WERI-Rb-1 (cell line): ENCODE measurements at regions not wholly inside any gene's neighbourhood (a gene's known extent, or its start where the extent isn't known, plus 50 kb on each side); places are given as distances from the start of the nearest gene placed in this dataset.

ENCODE experiments used
- DNase-seq: peaks from one replicate; pipeline ENCODE4 v3.0.0-alpha.2; 2020
- H3K27ac ChIP-seq: fragments of 250-450 bp; sonication (Bioruptor Pico); 2 replicates; pipeline ENCODE4 v1.5.1; 2020; ENCODE audit warnings: mild to moderate bottlenecking, moderate library complexity
- H3K27me3 ChIP-seq: fragments of 250-450 bp; sonication (Bioruptor Pico); 2 replicates; pipeline ENCODE4 v1.5.1; 2021; ENCODE audit warnings: mild to moderate bottlenecking, low read depth, moderate library complexity; ENCODE audit not compliant: insufficient read depth, severe bottlenecking
- H3K36me3 ChIP-seq: fragments of 250-450 bp; sonication (Bioruptor Pico); 2 replicates; pipeline ENCODE4 v1.5.1; 2020; ENCODE audit warnings: mild to moderate bottlenecking, moderate library complexity
- H3K4me3 ChIP-seq: 2 replicates; pipeline ENCODE4 v1.5.1; 2011; ENCODE audit warnings: low read depth, mild to moderate bottlenecking, control low read depth, low read length
- H3K9me3 ChIP-seq: fragments of 250-450 bp; sonication (Bioruptor Pico); 2 replicates; pipeline ENCODE4 v1.5.1; 2021; ENCODE audit warnings: mild to moderate bottlenecking, moderate library complexity; ENCODE audit not compliant: severe bottlenecking
- TF ChIP-seq, protein P1 (sequence below): IDR thresholded peaks from 2 replicates; pipeline ENCODE4 v1.5.1; 2011; ENCODE audit warnings: low read depth, mild to moderate bottlenecking, control low read depth, inconsistent platforms, low read length

DNA sequence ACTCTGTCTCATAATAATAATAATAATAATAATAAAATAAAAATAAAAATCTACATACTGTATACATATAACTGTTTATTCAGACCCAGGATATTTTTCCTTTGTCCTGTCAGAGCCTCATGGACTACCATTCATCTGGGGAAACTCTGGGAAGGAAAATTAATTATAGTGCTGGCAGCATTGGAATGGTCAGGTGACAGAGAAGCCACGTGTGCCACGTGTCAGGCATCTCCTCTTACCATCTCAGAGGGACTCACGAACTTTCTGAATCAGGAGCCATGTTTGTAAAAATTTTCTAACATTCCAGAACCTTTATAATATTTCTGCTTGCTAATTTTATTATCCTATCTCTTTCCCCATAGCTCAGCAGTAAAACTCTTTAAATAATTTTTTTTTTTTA is 97.8 kb upstream of the HNRNPU start:
- Histone ChIP-seq H3K36me3 (no peaks in the 10 kb centered on the region), H3K27ac (no peak overlapping the region), H3K9me3 (no peaks in the 10 kb centered on the region), H3K4me3 (no peak overlapping the region), H3K27me3 (no peaks in the 10 kb centered on the region)
- DNase-seq, result no peak
- TF ChIP-seq, protein P1, sequence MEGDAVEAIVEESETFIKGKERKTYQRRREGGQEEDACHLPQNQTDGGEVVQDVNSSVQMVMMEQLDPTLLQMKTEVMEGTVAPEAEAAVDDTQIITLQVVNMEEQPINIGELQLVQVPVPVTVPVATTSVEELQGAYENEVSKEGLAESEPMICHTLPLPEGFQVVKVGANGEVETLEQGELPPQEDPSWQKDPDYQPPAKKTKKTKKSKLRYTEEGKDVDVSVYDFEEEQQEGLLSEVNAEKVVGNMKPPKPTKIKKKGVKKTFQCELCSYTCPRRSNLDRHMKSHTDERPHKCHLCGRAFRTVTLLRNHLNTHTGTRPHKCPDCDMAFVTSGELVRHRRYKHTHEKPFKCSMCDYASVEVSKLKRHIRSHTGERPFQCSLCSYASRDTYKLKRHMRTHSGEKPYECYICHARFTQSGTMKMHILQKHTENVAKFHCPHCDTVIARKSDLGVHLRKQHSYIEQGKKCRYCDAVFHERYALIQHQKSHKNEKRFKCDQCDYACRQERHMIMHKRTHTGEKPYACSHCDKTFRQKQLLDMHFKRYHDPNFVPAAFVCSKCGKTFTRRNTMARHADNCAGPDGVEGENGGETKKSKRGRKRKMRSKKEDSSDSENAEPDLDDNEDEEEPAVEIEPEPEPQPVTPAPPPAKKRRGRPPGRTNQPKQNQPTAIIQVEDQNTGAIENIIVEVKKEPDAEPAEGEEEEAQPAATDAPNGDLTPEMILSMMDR, result no peak

DNA sequence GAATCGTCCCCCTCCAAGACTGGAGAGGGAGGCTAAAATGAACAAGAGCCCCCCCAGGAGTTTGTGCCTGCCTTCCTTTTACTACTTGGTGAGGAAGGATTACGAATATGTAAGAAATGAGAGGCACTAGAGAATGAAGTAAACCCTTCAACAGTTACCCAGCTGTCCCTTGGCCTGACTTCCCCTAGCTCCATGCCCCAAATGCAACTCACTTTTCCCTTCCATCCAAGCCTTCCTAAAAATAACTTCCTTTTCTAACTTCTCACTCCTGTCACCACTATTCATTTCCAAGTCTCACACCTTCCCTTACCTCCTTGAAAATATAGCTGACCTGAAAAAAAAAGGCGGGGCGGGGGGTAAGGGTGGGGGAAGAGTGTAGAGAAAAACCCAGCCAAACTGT is 96.6 kb upstream of the HNRNPU start:
- Histone ChIP-seq H3K4me3 (no peak overlapping the region), H3K9me3 (no peaks in the 10 kb centered on the region), H3K36me3 (no peaks in the 10 kb centered on the region), H3K27ac (no peak overlapping the region), H3K27me3 (no peaks in the 10 kb centered on the region)
- DNase-seq, result no peak
- TF ChIP-seq, protein P1, result no peak

DNA sequence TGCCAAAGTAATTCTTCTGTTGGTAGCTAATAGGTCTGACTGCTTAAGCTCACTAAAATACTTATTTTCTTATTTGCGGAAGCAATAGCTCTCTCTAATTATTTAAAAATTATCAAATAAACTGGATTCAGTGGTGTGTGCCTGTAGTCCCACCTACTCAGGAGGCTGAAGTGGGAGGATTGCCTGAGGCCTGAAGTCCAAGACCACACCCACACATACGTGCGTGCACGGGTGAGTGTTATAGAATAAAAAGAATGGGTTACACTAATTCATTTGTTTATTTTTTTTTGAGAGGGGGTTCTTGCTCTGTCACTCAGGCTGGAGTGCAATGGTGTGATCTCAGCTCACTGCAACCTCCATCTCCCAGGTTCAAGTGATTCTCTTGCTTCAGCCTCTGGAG is 94.2 kb upstream of the HNRNPU start:
- no peaks in the 10 kb centered on the region for H3K9me3 ChIP-seq
- no peaks in the 10 kb centered on the region for H3K36me3 ChIP-seq
- H3K4me3 ChIP-seq, result no peak overlapping the region
- no peak for DNase-seq
- TF ChIP-seq, protein P1, result no peak
- H3K27ac ChIP-seq, result no peak overlapping the region
- H3K27me3 ChIP-seq, result no peaks in the 10 kb centered on the region

DNA sequence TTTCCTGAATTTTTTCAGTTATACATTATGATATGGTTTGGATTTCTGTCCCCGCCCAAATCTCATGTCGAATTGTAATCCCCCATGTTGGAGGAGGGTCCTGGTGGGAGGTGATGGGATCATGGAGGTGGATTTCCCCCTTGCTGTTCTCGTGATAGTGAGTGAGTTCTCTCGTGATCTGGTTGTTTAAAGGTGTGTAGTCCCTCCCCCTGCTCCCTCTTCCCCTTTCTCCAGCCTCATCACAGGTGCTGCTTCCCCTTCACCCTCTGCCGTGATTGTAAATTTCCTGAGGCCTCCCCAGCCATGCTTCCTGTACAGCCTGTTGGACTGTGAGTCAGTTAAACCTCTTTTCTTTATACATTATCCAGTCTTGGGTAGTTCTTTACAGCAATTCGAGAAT is 93.2 kb upstream of the HNRNPU start:
- TF ChIP-seq, protein P1, result no peak
- no peaks in the 10 kb centered on the region for H3K36me3 ChIP-seq
- H3K4me3 ChIP-seq, result no peak overlapping the region
- no peak for DNase-seq
- no peaks in the 10 kb centered on the region for H3K27me3 ChIP-seq
- H3K9me3 ChIP-seq, result no peaks in the 10 kb centered on the region
- H3K27ac ChIP-seq, result no peak overlapping the region

DNA sequence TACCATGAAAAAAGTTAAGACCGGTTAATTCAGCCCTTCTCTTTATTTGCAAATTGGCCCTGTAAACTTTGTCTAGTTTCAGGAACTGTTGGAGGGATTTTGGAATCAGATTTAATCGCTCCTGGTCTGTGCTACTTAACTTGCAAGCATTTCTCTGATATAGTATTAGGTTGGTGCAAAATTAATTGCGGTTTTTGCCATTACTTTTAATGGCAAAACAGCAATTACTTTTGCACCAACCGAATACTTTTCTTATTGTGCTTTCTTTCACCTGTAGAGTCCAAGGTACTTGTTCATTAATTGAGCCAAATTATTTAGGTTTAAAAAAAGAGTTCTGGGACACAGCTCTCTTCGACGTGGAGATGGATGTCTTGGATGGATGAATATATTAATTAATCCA is 92.8 kb upstream of the HNRNPU start:
- Histone ChIP-seq H3K27me3 (no peaks in the 10 kb centered on the region), H3K27ac (no peak overlapping the region), H3K36me3 (no peaks in the 10 kb centered on the region), H3K9me3 (no peaks in the 10 kb centered on the region), H3K4me3 (no peak overlapping the region)
- TF ChIP-seq, protein P1, result no peak
- no peak for DNase-seq

DNA sequence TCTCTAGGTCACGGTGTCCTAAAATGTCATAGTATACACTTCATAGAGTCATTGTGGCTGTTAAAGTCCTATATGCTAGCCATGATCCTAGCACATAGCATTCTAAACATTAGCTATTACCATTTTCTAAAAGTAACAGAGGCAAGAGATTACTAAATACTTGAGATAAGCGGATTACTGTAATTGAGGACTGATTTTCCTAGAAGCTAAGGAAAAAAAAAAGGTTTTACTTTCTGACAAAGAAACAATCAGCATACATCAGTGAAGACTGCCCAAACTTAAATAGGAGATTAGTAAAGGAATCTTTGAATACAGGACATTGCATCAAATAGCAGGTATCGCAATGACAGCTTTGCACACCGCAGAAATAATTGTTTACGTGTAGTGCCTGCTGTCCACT is 91.3 kb upstream of the HNRNPU start:
- H3K27me3 ChIP-seq, result no peaks in the 10 kb centered on the region
- DNase-seq, result no peak
- H3K4me3 ChIP-seq, result no peak overlapping the region; the same call in 1 of the 2 replicates
- no peaks in the 10 kb centered on the region for H3K9me3 ChIP-seq
- TF ChIP-seq, protein P1, result no peak
- H3K27ac ChIP-seq, result no peak overlapping the region
- no peaks in the 10 kb centered on the region for H3K36me3 ChIP-seq
